ENCODE measurements at regions not wholly inside any gene's neighbourhood (a gene's known extent, or its start where the extent isn't known, plus 50 kb on each side); places are given as distances from the start of the nearest gene placed in this dataset.

- DNase-seq (ENCODE audit: low spot score): no peak
Measured at GRCh38 chr10:126783806-126784557, 113.5 kb upstream of the C10orf90 start.

- DNase-seq (ENCODE audit: low spot score): no peak
Measured at GRCh38 chr10:126787201-126787600, 116.7 kb upstream of the C10orf90 start.

- DNase-seq (ENCODE audit: low spot score): no peak
Measured at GRCh38 chr10:126795318-126795717, 109.9 kb upstream of the DOCK1 start.

GRCh38 chr10:126798649-126799048, 106.6 kb upstream of the DOCK1 start:
- no peak for DNase-seq (ENCODE audit: low spot score)

GRCh38 chr10:126803394-126803793, 101.8 kb upstream of the DOCK1 start:
- no peak for DNase-seq (ENCODE audit: low spot score)

- no peak for DNase-seq (ENCODE audit: low spot score)
Measured at GRCh38 chr10:126804396-126804795, 100.8 kb upstream of the DOCK1 start.

GRCh38 chr10:126806498-126806897, 98.7 kb upstream of the DOCK1 start:
- no peak for DNase-seq (ENCODE audit: low spot score)

- no peak for DNase-seq (ENCODE audit: low spot score)
Measured at GRCh38 chr10:126806991-126807702, 98.1 kb upstream of the DOCK1 start.

GRCh38 chr10:126808103-126808502, 97.1 kb upstream of the DOCK1 start:
- no peak for DNase-seq (ENCODE audit: low spot score)

- DNase-seq (ENCODE audit: low spot score): no peak
Measured at GRCh38 chr10:126813432-126813831, 91.8 kb upstream of the DOCK1 start.

GRCh38 chr10:126833542-126833941, 71.7 kb upstream of the DOCK1 start:
- no peak for DNase-seq (ENCODE audit: low spot score)

GRCh38 chr10:126836009-126836408, 69.2 kb upstream of the DOCK1 start:
- no peak for DNase-seq (ENCODE audit: low spot score)

- no peak for DNase-seq (ENCODE audit: low spot score)
Measured at GRCh38 chr10:126838316-126838715, 66.9 kb upstream of the DOCK1 start.

- no peak for DNase-seq (ENCODE audit: low spot score)
Measured at GRCh38 chr10:126839094-126839761, 66.0 kb upstream of the DOCK1 start.

GRCh38 chr10:126840576-126841135, 64.6 kb upstream of the DOCK1 start:
- DNase-seq (ENCODE audit: low spot score): no peak

GRCh38 chr10:126841341-126841895, 63.8 kb upstream of the DOCK1 start:
- DNase-seq (ENCODE audit: low spot score): no peak

- DNase-seq (ENCODE audit: low spot score): no peak
Measured at GRCh38 chr10:126842356-126842755, 62.9 kb upstream of the DOCK1 start.

GRCh38 chr10:126842836-126843235, 62.4 kb upstream of the DOCK1 start:
- DNase-seq (ENCODE audit: low spot score): no peak

- no peak for DNase-seq (ENCODE audit: low spot score)
Measured at GRCh38 chr10:126843299-126843934, 61.8 kb upstream of the DOCK1 start.

- DNase-seq (ENCODE audit: low spot score): no peak
Measured at GRCh38 chr10:126844406-126844805, 60.8 kb upstream of the DOCK1 start.

- DNase-seq (ENCODE audit: low spot score): no peak
Measured at GRCh38 chr10:126846469-126846868, 58.8 kb upstream of the DOCK1 start.

GRCh38 chr10:126846959-126847358, 58.3 kb upstream of the DOCK1 start:
- no peak for DNase-seq (ENCODE audit: low spot score)
